Heart left ventricle (tissue), 13 donors: ENCODE measurements at regions not wholly inside any gene's neighbourhood (a gene's known extent, or its start where the extent isn't known, plus 50 kb on each side); places are given as distances from the start of the nearest gene placed in this dataset.

ENCODE experiments used
- POLR2A ChIP-seq, 2 donors: fragments of 450-650 bp; IDR thresholded peaks; one replicate each; pipeline ENCODE4 v1.6.1; 2017; ENCODE audit warnings: antibody characterized with exemption in 2 of 2, mild to moderate bottlenecking in 2 of 2, moderate library complexity in 2 of 2
- TF ChIP-seq, protein P1 (sequence below), 12 donors: fragments of 200-600 bp; sonication (generic) in 4 of 12; IDR thresholded peaks; one replicate each; pipeline versions ENCODE4 v1.5.0 to v1.8.0; 2018 to 2022; ENCODE audit warnings: antibody characterized with exemption in 12 of 12, mild to moderate bottlenecking in 5 of 12
- donor health status: ischemic (EF 13 %, LVEDD 7.1; RV severe dilation, severe dysfunction).
- donor health status: DM: no; HTN: yes; CAD: no.
- donor health status: DM: no; HTN: no; CAD: no.
- donor health status: ischemic (EF 25% LVEDD 6.9; RV normal size, moderate dysfunction).
- donor health status: ischemic (EF 25% LVEDD 5.7; RV mildly dilated, moderate dysfunction).
- donor health status: ischemic (EF 35%, LVEDD 5.7; RV mildly dilated, moderate dysfunction).
- donor health status: nonischemic (EF 11% LVEDD 7.7; RV severe dilation, severe dysfunction).
- donor health status: DM: yes; HTN: yes; CAD: no.
- donor health status: PGD.
- donor health status: ischemic (EF 29% LVEDD 5.4; RV normal size, mild dysfunction).
- donor health status: nonischemic (EF 23%, LVEDD 6.1; RV moderate dilation, normal function).

GRCh38 chr20:6489361-6490171 is 277.9 kb upstream of the BMP2 start:
- TF ChIP-seq, protein P1, sequence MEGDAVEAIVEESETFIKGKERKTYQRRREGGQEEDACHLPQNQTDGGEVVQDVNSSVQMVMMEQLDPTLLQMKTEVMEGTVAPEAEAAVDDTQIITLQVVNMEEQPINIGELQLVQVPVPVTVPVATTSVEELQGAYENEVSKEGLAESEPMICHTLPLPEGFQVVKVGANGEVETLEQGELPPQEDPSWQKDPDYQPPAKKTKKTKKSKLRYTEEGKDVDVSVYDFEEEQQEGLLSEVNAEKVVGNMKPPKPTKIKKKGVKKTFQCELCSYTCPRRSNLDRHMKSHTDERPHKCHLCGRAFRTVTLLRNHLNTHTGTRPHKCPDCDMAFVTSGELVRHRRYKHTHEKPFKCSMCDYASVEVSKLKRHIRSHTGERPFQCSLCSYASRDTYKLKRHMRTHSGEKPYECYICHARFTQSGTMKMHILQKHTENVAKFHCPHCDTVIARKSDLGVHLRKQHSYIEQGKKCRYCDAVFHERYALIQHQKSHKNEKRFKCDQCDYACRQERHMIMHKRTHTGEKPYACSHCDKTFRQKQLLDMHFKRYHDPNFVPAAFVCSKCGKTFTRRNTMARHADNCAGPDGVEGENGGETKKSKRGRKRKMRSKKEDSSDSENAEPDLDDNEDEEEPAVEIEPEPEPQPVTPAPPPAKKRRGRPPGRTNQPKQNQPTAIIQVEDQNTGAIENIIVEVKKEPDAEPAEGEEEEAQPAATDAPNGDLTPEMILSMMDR (IDR thresholded peaks at IDR 0.05), result no peak
- no peak for TF ChIP-seq POLR2A (IDR thresholded peaks at IDR 0.05)
